Right lobe of liver (tissue), 6 donors: ENCODE measurements at regions not wholly inside any gene's neighbourhood (a gene's known extent, or its start where the extent isn't known, plus 50 kb on each side); places are given as distances from the start of the nearest gene placed in this dataset.

ENCODE experiments used
- ATAC-seq, 4 donors: fragments of 200-7000 bp; cut with Tn5 transposase; one replicate each; pipeline ENCODE4 v1.9.1; 2020; ENCODE audit warnings: mild to moderate bottlenecking in 4 of 4, moderate library complexity in 4 of 4
- DNase-seq, 3 donors: peaks; one replicate each; pipeline ENCODE4 v3.0.0-alpha.2; 2020
- H3K27ac ChIP-seq, 3 donors: fragments of 200-600 bp; one replicate each; pipeline ENCODE4 v1.8.0; 2022
- H3K27me3 ChIP-seq, 2 donors: fragments of 200-600 bp; one replicate each; pipeline ENCODE4 v1.8.0; 2022
- H3K36me3 ChIP-seq, 4 donors: fragments of 200-600 bp; sonication (generic) in 1 of 4; one replicate each; pipeline versions ENCODE4 v1.5.1 to v1.8.0; 2017 to 2022; ENCODE audit warnings: control low read depth in 1 of 4
- H3K4me1 ChIP-seq, 4 donors: fragments of 200-600 bp; sonication (generic) in 1 of 4; one replicate each; pipeline versions ENCODE4 v1.5.1 to v1.8.0; 2017 to 2022; ENCODE audit warnings: control low read depth in 1 of 4
- H3K4me3 ChIP-seq, 3 donors: fragments of 200-600 bp; one replicate each; pipeline ENCODE4 v1.8.0; 2022
- H3K9me3 ChIP-seq, 4 donors: fragments of 200-600 bp; sonication (generic) in 1 of 4; one replicate each; pipeline versions ENCODE4 v1.5.1 to v1.8.0; 2017 to 2022; ENCODE audit warnings: control low read depth in 1 of 4
- POLR2A ChIP-seq: fragments of 450-650 bp; IDR thresholded peaks from one replicate; pipeline ENCODE4 v1.6.1; 2017; ENCODE audit warnings: antibody characterized with exemption, mild to moderate bottlenecking
- WGBS: methylation state at CpG from one replicate; pipeline ENCODE4 v1.1.6; 2018; ENCODE audit warnings: low coverage, low lambda C conversion rate; ENCODE audit not compliant: insufficient coverage; ENCODE audit errors: missing lambda C conversion rate; 5-methylcytosine and 5-hydroxymethylcytosine counted together
- intact Hi-C, 2 donors: fragments of 100-400 bp; cut with DNase I; formaldehyde crosslinking; loops; one replicate each; pipeline versions ENCODE4 v1.11.2 to v1.14.1; 2022
- TF ChIP-seq, protein P1 (sequence below), 4 donors: fragments of 200-600 bp in 3 of 4; fragments of 450-650 bp in 1 of 4; IDR thresholded peaks; one replicate each; pipeline versions ENCODE4 v1.5.1 to v1.8.0; 2016 to 2022; ENCODE audit warnings: antibody characterized with exemption in 4 of 4, mild to moderate bottlenecking in 2 of 4
- donor health status: DM: no; HTN: yes; CAD: no.
- donor health status: DM: no; HTN: no; CAD: no.
- donor health status: DM: no; HTN: no; CAD: no.
- donor health status: DM: no; HTN: yes; CAD: no.
- donor health status: DM: no; HTN: yes; CAD: no.

GRCh38 chr5:58201922-58202648 lies 257.8 kb downstream of the PLK2 start:
- no peak for DNase-seq
- no peaks in the 10 kb centered on the region for H3K27me3 ChIP-seq
- H3K4me3 ChIP-seq = no peak overlapping the region
- H3K9me3 ChIP-seq = no peaks in the 10 kb centered on the region
- no peak for TF ChIP-seq POLR2A
- TF ChIP-seq, protein P1, sequence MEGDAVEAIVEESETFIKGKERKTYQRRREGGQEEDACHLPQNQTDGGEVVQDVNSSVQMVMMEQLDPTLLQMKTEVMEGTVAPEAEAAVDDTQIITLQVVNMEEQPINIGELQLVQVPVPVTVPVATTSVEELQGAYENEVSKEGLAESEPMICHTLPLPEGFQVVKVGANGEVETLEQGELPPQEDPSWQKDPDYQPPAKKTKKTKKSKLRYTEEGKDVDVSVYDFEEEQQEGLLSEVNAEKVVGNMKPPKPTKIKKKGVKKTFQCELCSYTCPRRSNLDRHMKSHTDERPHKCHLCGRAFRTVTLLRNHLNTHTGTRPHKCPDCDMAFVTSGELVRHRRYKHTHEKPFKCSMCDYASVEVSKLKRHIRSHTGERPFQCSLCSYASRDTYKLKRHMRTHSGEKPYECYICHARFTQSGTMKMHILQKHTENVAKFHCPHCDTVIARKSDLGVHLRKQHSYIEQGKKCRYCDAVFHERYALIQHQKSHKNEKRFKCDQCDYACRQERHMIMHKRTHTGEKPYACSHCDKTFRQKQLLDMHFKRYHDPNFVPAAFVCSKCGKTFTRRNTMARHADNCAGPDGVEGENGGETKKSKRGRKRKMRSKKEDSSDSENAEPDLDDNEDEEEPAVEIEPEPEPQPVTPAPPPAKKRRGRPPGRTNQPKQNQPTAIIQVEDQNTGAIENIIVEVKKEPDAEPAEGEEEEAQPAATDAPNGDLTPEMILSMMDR (IDR thresholded peaks at IDR 0.05) = no peak
- no peaks in the 10 kb centered on the region for H3K4me1 ChIP-seq
- WGBS = 82% methylated on average over 5 of the region's 6 CpGs
- intact Hi-C loops = no loop called here
- H3K27ac ChIP-seq = no peak overlapping the region
- H3K36me3 ChIP-seq = no peaks in the 10 kb centered on the region
- ATAC-seq = no peak

- Histone ChIP-seq H3K4me3 (no peak overlapping the region), H3K27ac (no peak overlapping the region), H3K4me1 (no peaks in the 10 kb centered on the region), H3K36me3 (no peaks in the 10 kb centered on the region), H3K27me3 (no peaks in the 10 kb centered on the region), H3K9me3 (no peaks in the 10 kb centered on the region)
- WGBS = 57% methylated on average over 1 of the region's 1 CpG
- TF ChIP-seq POLR2A = no peak
- TF ChIP-seq, protein P1 (IDR thresholded peaks at IDR 0.05) = no peak
- intact Hi-C loops = no loop called here
- no peak for DNase-seq
- ATAC-seq = no peak
Measured at GRCh38 chr5:58200451-58200850, 259.4 kb downstream of the PLK2 start.

DNA sequence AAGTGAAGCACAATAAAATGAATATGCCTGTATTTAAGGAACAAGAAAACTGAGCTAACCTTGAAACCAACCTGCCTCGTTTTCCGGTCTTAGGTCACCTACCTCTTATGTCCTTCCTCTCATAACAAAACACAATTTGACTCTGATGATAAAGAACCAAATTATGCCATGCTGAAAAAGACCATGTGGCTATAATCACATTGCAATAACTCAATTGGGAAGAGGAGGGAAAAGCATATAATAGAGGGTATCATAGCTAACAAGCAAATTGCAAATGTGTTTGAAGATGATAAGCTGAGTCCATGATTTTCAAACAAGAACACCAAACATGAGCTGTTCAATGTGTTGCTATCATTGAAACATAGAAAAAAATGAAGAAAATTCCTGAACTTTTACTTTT lies 260.8 kb downstream of the PLK2 start:
- H3K27ac ChIP-seq = no peak overlapping the region
- WGBS = 76% methylated on average over 2 of the region's 2 CpGs
- no peaks in the 10 kb centered on the region for H3K36me3 ChIP-seq
- H3K4me1 ChIP-seq = no peaks in the 10 kb centered on the region
- no peaks in the 10 kb centered on the region for H3K27me3 ChIP-seq
- no peak overlapping the region for H3K4me3 ChIP-seq
- no peaks in the 10 kb centered on the region for H3K9me3 ChIP-seq
- DNase-seq (no peak), ATAC-seq (no peak)
- intact Hi-C loops = no loop called here
- TF ChIP-seq POLR2A = no peak
- TF ChIP-seq, protein P1 (IDR thresholded peaks at IDR 0.05) = no peak

DNA sequence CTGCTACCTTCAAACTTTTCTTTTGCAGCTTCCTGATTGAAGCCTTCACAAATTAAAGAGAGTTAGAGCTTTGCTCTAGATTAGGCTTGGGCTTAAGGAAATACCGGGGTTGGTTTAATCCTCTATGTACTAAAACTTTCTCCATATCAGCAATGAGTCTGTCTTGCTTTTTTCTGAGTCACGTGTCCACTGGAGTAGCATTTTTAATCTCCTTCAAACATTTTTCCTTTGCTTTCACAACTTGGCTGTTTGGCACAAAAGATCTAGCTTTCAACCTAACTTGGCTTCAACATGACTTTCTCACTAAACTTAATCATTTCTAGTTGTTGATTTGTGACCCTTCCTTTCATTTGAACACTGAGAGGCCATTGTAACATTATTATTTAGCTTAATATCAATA lies 261.6 kb downstream of the PLK2 start:
- WGBS = 38% methylated on average over 2 of the region's 2 CpGs
- no peak for ATAC-seq

More for the DNA sequence above, 261.6 kb downstream of the PLK2 start:
- no peak for DNase-seq
- Histone ChIP-seq H3K9me3 (no peaks in the 10 kb centered on the region), H3K4me1 (no peaks in the 10 kb centered on the region), H3K36me3 (no peaks in the 10 kb centered on the region), H3K27ac (no peak overlapping the region), H3K27me3 (no peaks in the 10 kb centered on the region), H3K4me3 (no peak overlapping the region)
- intact Hi-C loops = no loop called here
- TF ChIP-seq, protein P1 (IDR thresholded peaks at IDR 0.05) = no peak
- no peak for TF ChIP-seq POLR2A
